ENCODE measurements at regions not wholly inside any gene's neighbourhood (a gene's known extent, or its start where the extent isn't known, plus 50 kb on each side); places are given as distances from the start of the nearest gene placed in this dataset.
"Not testable (repeated sequence)": the region's sequence is repeated elsewhere in the genome, so short reads cannot be mapped to it uniquely, and the experiment has no call there.

DNA sequence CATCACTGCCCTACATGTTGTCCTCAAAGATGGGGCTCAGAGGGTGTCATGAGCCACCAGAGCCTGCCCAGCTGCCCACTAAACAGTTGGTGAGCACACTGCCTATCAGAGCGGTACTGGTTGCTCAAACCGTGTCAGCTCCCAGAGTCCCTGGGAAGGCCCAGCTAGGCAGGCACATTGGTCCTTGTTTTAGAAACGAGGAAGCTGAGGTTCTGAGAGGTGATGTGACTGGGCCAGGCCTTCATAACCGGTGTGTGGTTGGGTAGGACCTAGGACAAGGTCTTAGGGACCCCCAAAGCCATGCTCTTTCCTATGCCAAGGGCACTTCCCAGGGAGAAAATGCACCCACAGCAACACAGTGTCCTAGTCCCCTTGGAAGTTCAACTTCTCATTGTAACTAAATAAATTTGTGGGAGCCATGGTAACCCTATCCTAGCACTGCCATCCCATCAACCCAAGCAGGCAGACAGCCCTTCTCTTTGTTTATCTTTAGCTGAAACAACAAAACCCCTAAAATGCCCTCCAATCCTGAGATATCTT lies 174.7 kb upstream of the PDE1C start:
- Mint-ChIP-seq H3K4me1 (ENCODE audit: low read depth) (no peaks in the 10 kb centered on the region), H3K27ac (no peak overlapping the region), H3K4me3 (no peak overlapping the region), H3K27me3 (ENCODE audit: low read depth) (no peaks in the 10 kb centered on the region), H3K36me3 (ENCODE audit: low read depth) (no peaks in the 10 kb centered on the region), H3K9me3 (no peaks in the 10 kb centered on the region)

DNA sequence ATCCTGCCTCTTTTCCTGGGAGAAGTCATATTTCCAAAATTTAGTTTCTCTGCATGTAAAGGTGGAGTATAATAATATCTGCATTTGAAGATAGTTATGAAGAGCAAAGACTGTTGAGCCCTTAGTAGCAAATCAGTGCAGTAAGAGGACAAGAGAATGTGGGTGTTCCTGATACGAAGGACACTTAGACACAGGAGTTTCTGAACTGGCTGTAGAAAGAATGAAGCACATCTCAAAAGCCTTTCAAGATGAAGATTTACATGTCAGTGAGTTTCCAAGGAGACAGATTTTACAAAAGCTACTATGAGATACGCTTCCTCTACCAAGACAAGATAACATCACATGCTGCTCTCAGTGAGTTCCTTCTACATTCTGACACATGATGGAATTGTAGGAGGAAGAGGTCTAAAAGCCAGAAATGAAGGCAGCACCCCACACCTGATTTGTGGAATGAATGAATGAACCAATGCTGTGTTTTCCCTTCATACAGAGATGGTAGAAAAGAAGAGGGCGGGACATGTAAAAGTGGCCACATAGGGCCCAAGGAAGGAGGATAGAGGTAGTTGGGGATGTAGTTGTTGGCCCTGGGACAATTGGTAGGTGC lies 173.6 kb upstream of the PDE1C start:
- H3K4me1 Mint-ChIP-seq (ENCODE audit: low read depth) = no peaks in the 10 kb centered on the region
- H3K27ac Mint-ChIP-seq = no peak overlapping the region
- no peak overlapping the region for H3K4me3 Mint-ChIP-seq
- no peaks in the 10 kb centered on the region for H3K36me3 Mint-ChIP-seq (ENCODE audit: low read depth)
- H3K9me3 Mint-ChIP-seq = no peaks in the 10 kb centered on the region
- H3K27me3 Mint-ChIP-seq (ENCODE audit: low read depth) = no peaks in the 10 kb centered on the region

DNA sequence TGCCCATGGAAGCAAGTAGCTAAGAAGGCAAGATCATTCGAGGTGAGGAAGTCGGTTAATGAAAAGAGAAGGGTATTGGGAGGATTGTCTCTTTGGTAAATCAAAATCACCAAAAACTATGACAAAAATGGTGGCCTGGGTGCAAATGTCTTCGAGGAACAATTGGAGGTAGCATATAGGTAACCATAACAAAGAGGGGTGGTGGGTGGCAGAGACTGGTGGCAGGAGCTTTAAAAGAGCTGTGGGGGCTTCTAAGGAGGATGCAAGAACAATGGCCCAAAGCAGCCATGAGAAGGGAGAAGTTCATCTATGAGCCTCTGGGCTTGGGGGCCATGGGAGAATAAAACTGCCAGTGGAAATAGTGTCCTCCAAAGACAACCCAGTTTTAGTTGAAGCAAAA lies 172.2 kb upstream of the PDE1C start:
- no peak overlapping the region for H3K27ac Mint-ChIP-seq
- no peak overlapping the region for H3K4me3 Mint-ChIP-seq
- no peaks in the 10 kb centered on the region for H3K27me3 Mint-ChIP-seq (ENCODE audit: low read depth)
- H3K36me3 Mint-ChIP-seq (ENCODE audit: low read depth) = no peaks in the 10 kb centered on the region
- no peaks in the 10 kb centered on the region for H3K9me3 Mint-ChIP-seq
- H3K4me1 Mint-ChIP-seq (ENCODE audit: low read depth) = no peaks in the 10 kb centered on the region

DNA sequence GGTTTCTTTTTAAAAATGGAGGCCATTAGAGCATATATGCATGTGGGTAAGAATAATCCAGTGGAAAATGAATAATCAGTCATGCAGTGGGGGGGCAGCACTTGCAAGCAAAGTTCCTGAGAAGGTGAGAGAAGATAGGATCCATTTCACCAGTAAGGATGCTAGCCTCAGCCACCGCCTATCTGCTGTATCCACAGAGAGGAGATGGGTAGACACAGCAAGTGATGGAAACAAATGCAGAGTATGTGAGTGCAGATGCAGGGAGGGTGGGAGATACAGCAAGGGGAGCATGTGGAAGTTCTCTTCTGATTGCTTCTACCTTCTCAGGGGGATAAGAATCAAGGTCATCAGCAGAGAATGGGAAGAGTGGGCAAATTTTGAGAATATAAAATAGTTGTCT lies 171.4 kb upstream of the PDE1C start:
- Mint-ChIP-seq H3K27ac (no peak overlapping the region), H3K36me3 (ENCODE audit: low read depth) (no peaks in the 10 kb centered on the region), H3K4me3 (no peak overlapping the region), H3K27me3 (ENCODE audit: low read depth) (no peaks in the 10 kb centered on the region), H3K4me1 (ENCODE audit: low read depth) (no peaks in the 10 kb centered on the region), H3K9me3 (no peaks in the 10 kb centered on the region)

DNA sequence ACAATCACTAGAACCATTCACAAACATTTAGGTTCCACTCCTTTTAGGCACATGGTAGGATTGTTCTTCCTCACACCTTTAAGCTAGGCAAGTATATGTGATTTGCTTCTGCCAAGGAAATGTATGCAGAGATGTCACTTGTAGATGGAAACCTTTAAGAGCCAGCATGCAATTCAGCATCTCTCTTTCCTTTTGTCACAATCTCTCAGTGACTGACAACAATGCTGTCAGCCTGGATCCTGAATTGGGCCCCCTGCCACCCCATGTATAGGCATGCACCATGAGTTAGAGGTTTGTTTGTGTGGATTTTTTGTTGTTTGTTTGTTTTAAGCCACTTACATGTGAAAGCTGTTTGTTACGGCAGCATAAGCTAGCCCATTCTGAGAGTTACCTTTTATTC lies 169.6 kb upstream of the PDE1C start:
- H3K4me3 Mint-ChIP-seq = no peak overlapping the region
- peaks cover 4% of the 10 kb centered on the region for H3K9me3 Mint-ChIP-seq
- no peaks in the 10 kb centered on the region for H3K27me3 Mint-ChIP-seq (ENCODE audit: low read depth)
- H3K4me1 Mint-ChIP-seq (ENCODE audit: low read depth) = no peaks in the 10 kb centered on the region
- no peak overlapping the region for H3K27ac Mint-ChIP-seq
- H3K36me3 Mint-ChIP-seq (ENCODE audit: low read depth) = no peaks in the 10 kb centered on the region

DNA sequence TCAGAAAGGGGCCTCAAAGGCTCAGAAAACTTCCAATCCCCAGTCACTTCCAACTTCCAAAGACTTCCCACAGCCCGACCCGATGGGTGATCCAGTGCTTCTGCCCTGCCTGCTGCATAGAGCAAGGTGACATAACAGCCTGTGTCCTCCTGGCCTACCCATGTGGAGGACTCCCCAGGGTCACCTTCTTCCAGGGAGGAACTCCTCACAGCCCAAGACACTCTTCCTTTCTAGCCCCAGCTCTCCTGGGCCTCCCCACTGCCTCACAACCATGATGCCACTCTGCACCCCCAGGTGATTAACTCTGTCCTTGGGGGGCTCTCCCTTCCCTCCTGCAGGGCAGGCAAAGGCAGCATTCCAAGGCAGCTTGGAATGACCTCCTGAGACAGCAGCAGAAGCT lies 158.4 kb upstream of the PDE1C start:
- Mint-ChIP-seq H3K4me3 (no peak overlapping the region), H3K9me3 (no peaks in the 10 kb centered on the region), H3K36me3 (ENCODE audit: low read depth) (no peaks in the 10 kb centered on the region), H3K27me3 (ENCODE audit: low read depth) (no peaks in the 10 kb centered on the region), H3K27ac (no peak overlapping the region), H3K4me1 (ENCODE audit: low read depth) (no peaks in the 10 kb centered on the region)

DNA sequence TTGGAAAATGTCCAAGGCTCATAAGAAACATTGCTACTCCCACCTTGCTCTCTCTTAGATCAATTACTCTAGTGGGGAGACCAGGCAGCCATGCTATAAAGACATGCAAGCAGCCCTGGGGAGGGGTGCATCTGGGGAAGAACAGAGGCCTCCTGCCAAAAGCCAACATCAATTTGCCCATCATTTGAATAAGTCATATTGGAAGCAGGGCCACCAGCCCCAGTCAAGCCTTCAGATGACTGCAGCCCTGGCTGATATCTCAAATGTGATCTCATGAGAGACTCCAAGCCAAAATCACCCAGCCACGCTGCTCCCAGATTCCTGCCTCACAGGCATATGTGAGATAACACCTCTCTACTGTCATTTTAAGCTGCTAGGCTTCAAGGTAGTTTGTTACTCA lies 157.5 kb upstream of the PDE1C start:
- no peaks in the 10 kb centered on the region for H3K27me3 Mint-ChIP-seq (ENCODE audit: low read depth)
- H3K4me1 Mint-ChIP-seq (ENCODE audit: low read depth) = no peaks in the 10 kb centered on the region
- H3K27ac Mint-ChIP-seq = no peak overlapping the region
- H3K4me3 Mint-ChIP-seq = no peak overlapping the region
- H3K9me3 Mint-ChIP-seq = no peaks in the 10 kb centered on the region
- H3K36me3 Mint-ChIP-seq (ENCODE audit: low read depth) = no peaks in the 10 kb centered on the region

DNA sequence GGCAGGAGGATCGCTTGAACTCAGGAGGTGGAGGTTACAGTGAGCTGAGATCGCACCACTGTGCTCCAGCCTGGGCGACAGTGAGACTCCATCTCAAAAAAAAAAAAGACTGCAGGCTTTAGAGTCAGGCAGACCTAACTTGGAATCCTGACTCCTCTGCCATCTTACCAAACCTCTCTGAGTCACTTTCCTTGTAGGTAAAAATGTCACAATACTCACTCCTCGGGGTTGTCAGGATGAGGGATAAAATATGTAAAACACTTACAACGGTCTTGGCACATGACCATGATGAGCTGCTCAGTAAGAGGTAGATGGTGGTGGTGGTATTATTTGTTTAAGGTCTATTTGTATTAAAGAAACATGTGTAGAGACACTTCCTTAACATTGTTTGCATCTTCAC lies 154.1 kb upstream of the PDE1C start:
- no peak overlapping the region for H3K4me3 Mint-ChIP-seq
- H3K27me3 Mint-ChIP-seq (ENCODE audit: low read depth) = no peaks in the 10 kb centered on the region
- no peaks in the 10 kb centered on the region for H3K36me3 Mint-ChIP-seq (ENCODE audit: low read depth)
- no peaks in the 10 kb centered on the region for H3K9me3 Mint-ChIP-seq
- H3K27ac Mint-ChIP-seq = no peak overlapping the region
- H3K4me1 Mint-ChIP-seq (ENCODE audit: low read depth) = no peaks in the 10 kb centered on the region

DNA sequence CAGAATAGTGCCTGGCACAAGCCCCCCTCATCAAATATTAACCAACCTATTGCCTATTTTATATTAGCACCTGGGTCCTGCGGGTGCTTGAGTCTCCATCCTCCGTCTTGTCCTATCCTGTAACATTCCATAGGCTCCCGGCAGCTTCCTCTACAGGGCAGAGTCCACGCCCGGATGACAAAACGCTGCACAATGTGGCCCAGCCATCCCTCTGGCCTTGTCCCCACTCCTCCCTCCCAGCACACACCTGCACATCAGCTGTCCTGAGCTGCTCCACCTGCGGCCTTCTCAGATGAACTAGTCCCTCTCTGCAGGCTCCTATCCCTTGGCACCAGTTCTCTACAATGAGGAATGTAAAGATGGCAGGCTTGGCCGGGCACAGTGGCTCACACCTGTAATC lies 153.5 kb upstream of the PDE1C start:
- Mint-ChIP-seq H3K27ac (no peak overlapping the region), H3K4me3 (no peak overlapping the region), H3K27me3 (ENCODE audit: low read depth) (no peaks in the 10 kb centered on the region), H3K36me3 (ENCODE audit: low read depth) (no peaks in the 10 kb centered on the region), H3K4me1 (ENCODE audit: low read depth) (no peaks in the 10 kb centered on the region), H3K9me3 (no peaks in the 10 kb centered on the region)

DNA sequence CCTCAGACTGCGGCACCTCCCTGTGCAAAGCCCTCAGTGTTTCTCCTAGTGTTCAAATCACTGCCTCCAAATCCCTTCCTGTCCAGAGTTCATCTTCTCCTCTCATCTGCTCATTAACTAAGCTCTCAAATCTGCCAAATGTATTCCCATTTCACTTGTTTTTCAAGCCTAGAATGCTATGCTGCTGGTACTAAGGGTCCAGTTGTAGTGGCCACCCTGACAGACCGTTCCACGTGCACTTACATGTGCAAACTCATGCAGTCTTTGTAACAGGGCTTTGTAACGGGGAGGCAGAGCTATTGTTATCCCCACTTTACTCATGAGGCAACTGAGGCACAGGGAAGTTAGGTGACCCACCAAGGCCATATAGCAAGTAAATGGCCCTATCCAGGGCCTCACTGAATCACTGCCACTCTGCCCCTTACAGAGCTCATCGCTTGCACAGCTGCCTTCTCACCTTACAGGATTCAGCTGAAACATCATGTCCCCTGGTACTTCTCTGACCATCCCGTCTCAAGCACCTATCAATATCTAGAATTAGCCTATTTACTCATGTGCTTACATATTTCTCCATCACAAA lies 153.0 kb upstream of the PDE1C start:
- Mint-ChIP-seq H3K36me3 (ENCODE audit: low read depth) (no peaks in the 10 kb centered on the region), H3K4me1 (ENCODE audit: low read depth) (no peaks in the 10 kb centered on the region), H3K9me3 (no peaks in the 10 kb centered on the region), H3K27me3 (ENCODE audit: low read depth) (no peaks in the 10 kb centered on the region), H3K4me3 (no peak overlapping the region), H3K27ac (no peak overlapping the region)

DNA sequence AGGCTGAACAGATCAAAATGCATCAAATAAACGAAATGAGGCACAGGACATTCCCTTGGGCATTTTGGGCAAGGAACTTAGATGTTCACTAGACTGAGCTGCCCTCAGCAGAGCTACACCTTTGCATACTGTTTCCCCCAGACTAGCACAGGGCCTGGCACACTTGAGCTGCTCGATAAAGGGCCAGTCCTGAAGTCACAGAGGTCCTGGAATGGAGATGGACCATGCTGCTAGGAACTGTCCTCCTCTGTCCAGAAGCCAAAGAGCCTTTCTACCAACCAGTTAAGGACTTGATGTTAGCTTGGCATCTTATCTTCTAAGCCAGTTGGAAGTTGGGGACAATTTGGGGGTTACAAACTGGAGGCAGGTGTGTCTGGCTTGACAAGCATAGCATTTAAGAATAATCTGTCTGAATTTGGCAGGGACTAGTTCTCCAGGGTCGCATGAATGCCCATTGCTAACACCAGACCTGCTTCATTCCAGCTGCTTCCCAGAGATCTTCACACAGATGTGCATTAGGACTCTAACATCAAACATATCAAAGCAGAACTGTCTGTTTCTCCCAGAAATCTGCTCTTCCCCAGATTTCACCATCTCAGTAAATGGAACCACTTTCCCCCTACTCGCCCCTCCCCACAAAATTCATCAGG lies 152.2 kb upstream of the PDE1C start:
- Mint-ChIP-seq H3K4me3 (no peak overlapping the region), H3K36me3 (ENCODE audit: low read depth) (no peaks in the 10 kb centered on the region), H3K27me3 (ENCODE audit: low read depth) (no peaks in the 10 kb centered on the region), H3K4me1 (ENCODE audit: low read depth) (no peaks in the 10 kb centered on the region), H3K9me3 (no peaks in the 10 kb centered on the region), H3K27ac (no peak overlapping the region)

DNA sequence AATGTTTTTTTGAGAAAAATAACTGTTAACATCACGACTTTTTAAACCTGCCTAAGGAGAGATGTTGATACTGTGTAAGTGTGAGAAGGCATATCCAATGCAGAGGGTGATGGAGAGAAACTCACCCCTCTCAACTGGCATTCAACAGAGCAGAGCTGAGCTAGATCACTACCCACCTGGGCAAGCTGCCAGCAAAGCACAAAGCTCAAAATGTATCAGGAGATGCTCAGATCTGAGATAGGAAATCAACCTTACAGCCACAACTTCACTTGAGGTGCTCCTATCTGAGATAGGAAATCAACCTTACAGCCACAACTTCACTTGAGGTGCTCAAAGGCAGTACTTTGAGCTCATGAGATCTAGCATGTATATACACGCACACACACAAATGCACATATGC lies 151.5 kb upstream of the PDE1C start:
- Mint-ChIP-seq H3K4me3 (no peak overlapping the region), H3K36me3 (ENCODE audit: low read depth) (no peaks in the 10 kb centered on the region), H3K4me1 (ENCODE audit: low read depth) (no peaks in the 10 kb centered on the region), H3K27ac (no peak overlapping the region), H3K9me3 (no peaks in the 10 kb centered on the region), H3K27me3 (ENCODE audit: low read depth) (no peaks in the 10 kb centered on the region)

DNA sequence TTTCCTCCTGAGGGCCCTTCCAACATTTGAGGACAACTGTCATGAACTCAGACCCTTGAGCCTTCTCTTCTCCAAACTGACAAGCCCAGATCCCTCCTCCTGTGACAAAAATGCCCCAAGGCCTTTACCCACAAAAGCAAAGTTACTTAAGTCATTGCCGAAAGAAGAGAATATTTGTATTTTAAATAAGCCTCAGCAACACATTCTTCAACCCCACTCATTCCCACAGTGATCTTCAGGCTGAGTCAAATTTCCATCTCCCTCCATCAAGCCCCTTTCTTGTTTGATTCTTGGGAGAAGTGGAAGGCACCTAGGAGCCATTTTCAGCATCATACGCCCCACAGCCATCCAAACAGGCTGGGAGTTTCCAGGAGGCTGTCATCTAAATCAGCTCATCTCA lies 150.8 kb upstream of the PDE1C start:
- Mint-ChIP-seq H3K27ac (no peak overlapping the region), H3K9me3 (no peaks in the 10 kb centered on the region), H3K36me3 (ENCODE audit: low read depth) (no peaks in the 10 kb centered on the region), H3K4me3 (no peak overlapping the region), H3K4me1 (ENCODE audit: low read depth) (no peaks in the 10 kb centered on the region), H3K27me3 (ENCODE audit: low read depth) (no peaks in the 10 kb centered on the region)

DNA sequence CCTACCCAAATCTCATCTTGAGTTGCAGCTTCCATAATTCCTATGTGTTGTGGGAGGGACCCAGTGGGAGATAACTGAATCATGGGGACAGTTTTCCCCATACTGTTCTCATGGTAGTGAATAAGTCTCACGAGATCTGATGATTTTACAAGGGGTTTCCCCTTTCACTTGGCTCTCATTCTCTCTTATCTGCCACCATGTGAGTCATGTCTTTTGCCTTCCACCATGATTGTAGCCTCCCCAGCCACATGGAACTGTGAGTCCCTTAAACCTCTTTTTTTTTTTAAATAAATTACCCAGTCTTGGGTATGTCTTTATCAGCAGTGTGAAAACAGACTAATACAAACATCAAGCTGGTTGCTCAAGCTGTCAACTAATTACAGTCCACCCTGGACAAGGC lies 149.6 kb upstream of the PDE1C start:
- not testable (repeated sequence) for H3K27me3 Mint-ChIP-seq (ENCODE audit: low read depth); H3K9me3 Mint-ChIP-seq; H3K4me1 Mint-ChIP-seq (ENCODE audit: low read depth); H3K27ac Mint-ChIP-seq; H3K4me3 Mint-ChIP-seq; H3K36me3 Mint-ChIP-seq (ENCODE audit: low read depth)

DNA sequence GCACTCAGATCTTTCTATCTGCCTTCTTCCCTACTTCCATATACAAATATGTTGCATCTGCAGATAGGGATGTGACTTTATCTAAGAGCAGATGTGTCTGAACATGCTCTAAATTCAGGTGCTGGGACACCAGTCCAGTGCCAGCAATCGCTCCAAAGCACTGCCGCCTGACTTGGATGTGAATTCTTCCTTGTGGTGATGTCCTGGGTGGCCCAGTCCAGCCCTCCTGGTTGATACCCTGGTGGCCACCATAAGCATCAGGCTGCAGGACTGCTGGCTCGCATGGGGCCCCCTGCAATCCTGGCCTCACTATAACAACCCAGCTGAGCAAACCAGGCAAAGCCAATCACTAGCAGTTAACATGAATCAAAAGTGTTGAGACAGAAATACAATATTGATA lies 149.2 kb upstream of the PDE1C start:
- H3K27ac Mint-ChIP-seq = no peak overlapping the region
- no peaks in the 10 kb centered on the region for H3K9me3 Mint-ChIP-seq

More for the DNA sequence above, 149.2 kb upstream of the PDE1C start:
- no peaks in the 10 kb centered on the region for H3K36me3 Mint-ChIP-seq (ENCODE audit: low read depth)
- H3K27me3 Mint-ChIP-seq (ENCODE audit: low read depth) = no peaks in the 10 kb centered on the region
- no peak overlapping the region for H3K4me3 Mint-ChIP-seq
- no peaks in the 10 kb centered on the region for H3K4me1 Mint-ChIP-seq (ENCODE audit: low read depth)
